UCSD-AML1 (cell line): ENCODE measurements at regions not wholly inside any gene's neighbourhood (a gene's known extent, or its start where the extent isn't known, plus 50 kb on each side); places are given as distances from the start of the nearest gene placed in this dataset.

Experiments used
- DNase-seq: peaks from one replicate; lab custom pipeline; 2025; ENCODE audit not compliant: unreplicated experiment; lab: John Stamatoyannopoulos, UW

DNA sequence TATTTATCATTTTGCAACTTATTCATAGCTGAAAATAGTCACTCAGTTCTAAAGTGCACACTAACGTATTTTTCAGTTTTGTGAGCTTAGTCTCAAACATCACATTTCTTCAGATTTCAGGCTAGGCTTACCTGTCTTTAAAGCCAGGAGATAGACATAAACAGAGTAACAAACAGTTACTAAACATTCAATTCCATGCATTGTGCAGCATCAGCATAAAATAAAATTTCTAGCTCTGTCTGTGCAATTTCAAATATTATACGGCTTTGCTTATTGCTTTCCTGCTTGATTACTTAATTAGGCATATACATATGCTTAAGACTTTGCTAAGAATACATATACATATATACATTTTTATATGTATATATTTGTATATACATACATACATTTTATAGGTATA, 637.0 kb downstream of the NR4A2 start:
- no peak for DNase-seq

DNA sequence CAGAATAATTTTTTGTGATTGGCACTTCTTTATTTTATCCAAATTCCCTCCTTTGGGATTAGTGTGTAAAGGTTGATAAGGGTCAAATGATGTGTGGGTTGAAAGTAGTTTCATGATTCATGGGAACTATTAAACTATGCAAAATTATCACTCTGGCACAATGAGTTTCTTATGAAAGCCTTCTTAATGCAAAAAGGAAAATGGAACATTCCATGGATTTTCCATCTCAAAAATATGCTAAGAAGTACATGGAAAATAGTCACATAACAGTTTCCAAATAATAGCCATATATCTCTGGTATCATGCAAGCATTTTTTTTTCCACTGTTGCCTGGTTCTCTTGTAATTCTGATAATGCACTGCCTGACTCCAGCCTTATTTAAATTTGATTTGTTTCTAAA, 639.7 kb downstream of the NR4A2 start:
- no peak for DNase-seq

- DNase-seq = no peak
These were observed 640.4 kb downstream of the NR4A2 start for GRCh38 chr2:155692106-155692505.

- no peak for DNase-seq
These were observed 641.7 kb downstream of the NR4A2 start for GRCh38 chr2:155690785-155691184.

- DNase-seq = no peak
These were observed 642.7 kb downstream of the NR4A2 start for GRCh38 chr2:155689791-155690190.

DNA sequence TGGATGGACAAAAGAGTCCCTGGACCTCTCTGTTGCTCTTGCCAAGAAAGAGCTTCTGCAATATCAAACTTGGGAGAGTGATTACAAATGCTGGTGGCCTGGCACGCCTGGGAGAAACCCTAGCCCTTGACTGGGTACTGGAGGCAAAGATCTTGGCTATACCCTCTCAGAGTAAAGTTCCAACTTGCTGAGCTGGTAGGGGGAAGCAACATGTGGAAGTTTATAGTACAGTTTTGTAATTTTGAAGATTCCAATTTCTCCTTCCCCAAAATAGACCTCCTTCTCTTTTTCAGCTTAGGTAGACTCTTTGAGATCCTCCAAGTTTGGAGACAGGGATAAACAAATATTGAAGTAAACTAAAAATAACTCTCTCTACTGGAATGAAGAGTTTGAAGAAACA, 645.3 kb downstream of the NR4A2 start:
- no peak for DNase-seq

DNA sequence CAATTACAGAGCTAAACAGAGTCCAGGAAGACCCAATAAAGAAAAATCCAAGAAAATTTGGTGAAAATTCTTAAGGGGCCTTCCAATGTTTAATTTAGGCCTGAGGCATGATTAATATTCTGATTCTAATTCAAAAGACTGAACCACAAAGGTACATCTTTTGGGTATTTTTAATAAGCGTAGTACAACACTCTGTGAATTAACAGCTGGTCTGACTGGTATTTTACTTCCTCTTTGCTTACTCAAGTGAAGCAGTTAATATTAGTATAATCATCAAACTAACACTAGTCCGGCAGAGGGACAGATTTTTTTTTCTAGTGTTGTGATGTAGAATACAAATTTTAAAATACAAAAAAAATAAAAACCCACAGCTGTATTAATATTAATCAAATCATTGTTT, 652.9 kb downstream of the NR4A2 start:
- DNase-seq = no peak

DNA sequence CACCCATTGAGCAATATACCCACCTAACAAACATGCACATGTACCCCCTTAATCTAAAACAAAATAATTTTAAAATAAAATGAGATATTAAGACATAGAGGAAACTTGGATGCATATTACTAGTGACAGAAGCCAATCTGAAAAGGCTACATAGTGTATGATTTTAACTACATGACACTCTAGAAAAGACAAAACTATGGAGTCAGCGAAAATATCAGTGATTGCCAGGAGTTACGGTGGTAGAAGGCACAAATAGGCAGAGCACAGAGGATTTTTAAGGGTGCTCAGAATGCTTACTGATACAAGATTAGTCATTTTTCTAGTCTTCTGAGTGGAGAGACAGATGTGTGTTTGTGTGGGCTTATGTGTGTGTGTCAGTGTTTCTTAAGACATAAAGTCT, 656.6 kb downstream of the NR4A2 start:
- no peak for DNase-seq

GRCh38 chr2:155665704-155666103, 666.8 kb downstream of the NR4A2 start:
- peak; percentile 2 for DNase-seq

GRCh38 chr2:155663265-155663664, 669.3 kb downstream of the NR4A2 start:
- DNase-seq = no peak

- no peak for DNase-seq
These were observed 670.3 kb downstream of the NR4A2 start for GRCh38 chr2:155662224-155662623.

DNA sequence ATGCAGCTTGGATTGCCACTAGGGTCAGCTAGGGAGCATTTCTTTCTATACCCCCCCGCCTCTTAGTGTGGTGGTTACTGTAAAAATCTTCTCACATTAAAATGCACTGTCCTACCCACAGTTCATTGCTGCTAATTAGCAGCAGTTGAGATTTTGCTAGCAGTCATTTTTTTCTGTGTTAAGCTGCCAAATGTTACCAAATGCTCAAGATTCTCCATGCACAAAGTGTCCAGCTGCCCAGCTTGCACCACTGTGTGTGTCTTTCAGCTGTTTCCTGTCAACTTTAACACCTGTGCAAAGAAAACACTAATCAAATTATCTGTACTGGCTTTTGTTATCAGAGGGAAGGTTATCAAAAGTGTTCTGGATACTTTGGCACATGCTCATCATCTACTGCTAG, 679.3 kb downstream of the NR4A2 start:
- DNase-seq = no peak

DNA sequence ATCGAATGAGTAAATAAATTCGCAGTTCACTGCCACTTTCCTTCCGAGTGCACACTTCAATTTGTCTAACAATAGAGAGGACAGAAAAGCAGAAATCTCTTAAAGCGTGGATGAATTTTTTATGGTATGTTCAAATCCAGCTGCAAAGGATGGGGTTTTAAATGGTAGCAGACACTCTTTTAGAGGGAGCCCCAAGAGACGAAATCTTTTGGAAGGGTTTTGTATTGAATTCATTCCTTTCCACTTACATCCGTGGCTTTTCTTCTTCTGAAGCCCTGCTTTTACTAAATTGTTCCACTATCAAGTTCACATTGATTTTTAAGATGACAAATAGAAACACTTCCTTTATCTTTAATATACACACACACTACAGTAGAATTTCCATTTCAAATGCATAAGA, 680.7 kb downstream of the NR4A2 start:
- no peak for DNase-seq

DNA sequence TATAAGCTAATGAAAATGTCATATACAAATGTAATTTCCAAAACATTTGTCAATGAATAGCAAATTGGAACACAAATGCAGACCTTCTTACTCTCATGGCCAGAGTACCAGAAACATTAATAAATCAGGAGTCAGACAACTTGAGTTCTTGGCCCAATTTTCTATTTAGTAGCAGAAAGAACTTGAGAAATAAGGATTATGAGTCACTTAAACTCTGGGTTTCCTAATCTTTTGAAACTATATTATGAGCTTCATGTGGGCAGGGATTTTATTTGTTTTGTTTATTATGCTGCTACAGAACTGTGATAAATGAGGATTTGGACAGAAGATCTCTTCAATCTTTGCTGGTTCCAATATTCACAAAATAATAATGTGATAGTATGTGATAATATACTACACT, 686.7 kb downstream of the NR4A2 start:
- no peak for DNase-seq

DNA sequence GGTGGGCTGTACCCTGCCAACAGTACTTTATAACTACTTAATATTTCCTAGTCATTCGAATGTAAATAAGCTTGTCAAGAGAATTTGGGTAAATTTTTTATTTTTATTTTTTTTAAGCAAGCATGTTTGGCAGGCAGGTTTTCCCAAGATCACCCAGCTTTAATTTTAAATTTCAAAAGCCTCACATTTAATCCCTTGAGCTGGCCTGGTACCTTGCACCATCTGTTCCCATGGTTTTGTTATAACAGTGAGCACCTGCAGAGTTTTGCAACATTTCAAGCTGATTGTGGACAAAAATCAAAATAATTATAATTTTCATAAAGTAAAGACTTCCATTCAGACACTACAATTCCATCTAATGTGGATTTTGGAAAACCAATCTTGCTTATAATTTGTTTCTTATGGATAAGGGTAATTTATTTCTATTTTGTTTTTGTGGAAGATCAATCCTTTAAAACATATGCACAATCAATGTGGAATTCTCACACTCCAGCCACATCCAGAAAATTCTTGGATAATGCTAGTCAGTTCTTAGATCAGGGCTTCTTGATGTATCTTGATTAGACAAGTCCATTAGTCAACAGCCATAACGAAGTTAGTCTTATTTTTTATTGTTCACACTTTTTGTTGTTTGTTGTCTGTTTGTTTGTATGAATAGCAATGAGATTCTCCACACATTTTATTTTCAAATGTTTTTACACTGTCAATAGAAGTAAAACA, 689.3 kb downstream of the NR4A2 start:
- DNase-seq = no peak

DNA sequence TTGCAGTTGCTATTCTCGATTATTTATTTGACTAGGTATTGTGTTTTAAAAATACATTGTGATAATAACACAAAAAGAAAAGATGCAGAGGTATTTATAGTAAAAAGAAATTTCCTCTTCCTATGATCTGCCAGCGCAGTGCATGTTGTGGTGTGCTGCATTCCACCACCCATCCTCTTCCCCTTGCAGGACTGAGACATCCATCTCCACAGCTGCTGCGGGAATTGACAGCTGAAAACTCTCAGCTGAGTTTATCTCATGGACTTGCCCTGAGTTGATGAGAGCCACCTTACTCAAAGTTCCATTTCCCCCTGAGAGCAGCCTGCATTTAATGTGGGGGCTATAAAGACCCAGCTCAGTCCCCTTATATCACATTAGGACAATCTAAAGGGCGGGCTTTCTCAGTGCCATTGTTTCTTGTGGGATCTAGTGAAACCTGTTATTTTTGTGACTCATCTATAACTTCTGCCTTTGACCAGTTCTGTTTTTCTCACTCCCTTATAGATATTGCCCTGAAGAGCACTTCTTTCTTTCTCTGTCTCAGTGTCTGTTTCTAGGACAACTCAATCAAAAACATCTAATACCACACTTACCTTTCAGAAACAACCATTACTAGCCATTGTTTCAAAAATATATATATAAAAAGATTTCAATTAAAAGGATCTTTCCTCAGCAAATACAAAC, 698.5 kb downstream of the NR4A2 start:
- no peak for DNase-seq

GRCh38 chr2:155633060-155633839, 699.3 kb downstream of the NR4A2 start:
- no peak for DNase-seq

- no peak for DNase-seq
These were observed 701.8 kb downstream of the NR4A2 start for GRCh38 chr2:155630760-155631159.

DNA sequence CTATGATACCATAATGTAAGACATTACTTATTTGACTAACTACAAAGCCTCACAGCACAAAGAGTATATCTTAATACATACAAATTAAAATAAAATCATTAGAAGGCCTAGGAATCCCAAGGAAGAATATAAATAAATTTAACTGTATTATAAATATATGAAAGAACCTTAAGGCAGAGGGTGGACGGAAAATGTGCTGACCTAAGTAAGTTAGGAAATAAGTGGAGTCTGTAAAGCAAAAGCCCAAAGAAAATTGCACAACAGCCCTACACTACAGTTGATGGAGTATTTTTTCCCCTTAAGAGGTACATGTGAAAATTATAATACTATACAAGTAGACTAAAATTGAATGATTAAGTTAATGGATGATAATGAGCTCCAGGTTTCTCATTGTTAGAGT, 710.1 kb downstream of the NR4A2 start:
- no peak for DNase-seq

GRCh38 chr2:155600914-155601760, 731.4 kb downstream of the NR4A2 start:
- DNase-seq = no peak

- DNase-seq = no peak
These were observed 732.2 kb downstream of the NR4A2 start for GRCh38 chr2:155600296-155600695.
